ENCODE measurements at regions not wholly inside any gene's neighbourhood (a gene's known extent, or its start where the extent isn't known, plus 50 kb on each side); places are given as distances from the start of the nearest gene placed in this dataset.

DNA sequence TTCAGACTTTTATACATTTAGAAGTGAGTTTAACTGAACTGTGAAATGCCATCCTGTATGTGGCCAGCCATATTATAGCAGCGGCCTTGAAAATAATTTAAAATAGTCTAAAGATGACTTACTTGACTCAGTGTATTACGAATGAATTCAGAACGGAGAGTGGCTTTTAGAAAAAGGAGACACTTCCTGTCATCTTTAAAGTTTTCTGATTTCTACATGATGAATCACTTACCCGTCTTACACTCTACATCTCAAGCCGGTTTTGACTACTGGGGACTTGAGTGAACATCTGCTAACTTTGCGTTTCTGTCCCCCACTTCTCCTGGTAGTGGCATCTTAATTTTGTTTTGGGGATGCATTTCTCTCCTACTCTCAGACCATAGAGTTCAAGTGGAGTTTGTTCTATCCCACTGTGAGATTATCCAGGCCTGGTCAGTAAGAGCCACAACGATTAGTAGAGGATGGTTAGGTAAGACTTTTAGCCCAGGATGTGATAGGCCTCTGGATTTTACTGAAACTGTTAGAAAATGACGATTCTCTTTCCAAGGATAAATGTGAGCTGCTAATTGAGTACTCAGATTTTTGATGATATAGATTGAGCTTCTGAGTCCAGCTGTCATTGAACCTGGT lies 175.4 kb upstream of the CADPS start:
- Mint-ChIP-seq H3K27ac (ENCODE audit: unreplicated experiment) (peak overlapping the region; percentile 67), H3K27me3 (ENCODE audit: low read depth, unreplicated experiment) (no peaks in the 10 kb centered on the region), H3K9me3 (ENCODE audit: unreplicated experiment) (no peaks in the 10 kb centered on the region), H3K36me3 (ENCODE audit: low read depth, unreplicated experiment) (no peaks in the 10 kb centered on the region), H3K4me3 (ENCODE audit: unreplicated experiment) (peak overlapping the region; percentile 5), H3K4me1 (ENCODE audit: low read depth, unreplicated experiment) (peaks cover 32% of the 10 kb centered on the region)
- Histone ChIP-seq H3K27me3 (ENCODE audit: insufficient read depth, low read length) (no peaks in the 10 kb centered on the region), H3K79me2 (ENCODE audit: insufficient read depth, low read length) (no peaks in the 10 kb centered on the region), H2AFZ (ENCODE audit: low read depth, low read length) (no peak overlapping the region), H3K4me1 (ENCODE audit: insufficient read depth, low read length) (peaks cover 30% of the 10 kb centered on the region), H3K27ac (ENCODE audit: low read depth, low read length) (no peak overlapping the region), H3K36me3 (ENCODE audit: insufficient read depth, low read length) (no peaks in the 10 kb centered on the region), H3K4me2 (ENCODE audit: low read length) (peak overlapping the region; percentile 30), H3K4me3 (ENCODE audit: insufficient read depth, low read depth, low read length) (no peak overlapping the region), H4K20me1 (ENCODE audit: insufficient read depth, low read length) (no peaks in the 10 kb centered on the region), H3K9ac (ENCODE audit: low read length) (no peak overlapping the region), H3K9me3 (ENCODE audit: insufficient read depth, low read depth, low read length) (no peaks in the 10 kb centered on the region)
- TF ChIP-seq CTCF (IDR thresholded peaks at IDR 0.05; ENCODE audit: insufficient read depth, low read depth, low read length) (no peak), EZH2 (IDR thresholded peaks at IDR 0.05; ENCODE audit: insufficient read depth, low read length) (no peak)
- FAIRE-seq: peak; percentile 47
- DNase-seq (ENCODE audit: low read depth): peak; percentile 37

- Mint-ChIP-seq H3K9me3 (ENCODE audit: unreplicated experiment) (no peaks in the 10 kb centered on the region), H3K27me3 (ENCODE audit: low read depth, unreplicated experiment) (no peaks in the 10 kb centered on the region), H3K4me3 (ENCODE audit: unreplicated experiment) (no peak overlapping the region), H3K27ac (ENCODE audit: unreplicated experiment) (peak overlapping the region; percentile 48), H3K4me1 (ENCODE audit: low read depth, unreplicated experiment) (peaks cover 32% of the 10 kb centered on the region), H3K36me3 (ENCODE audit: low read depth, unreplicated experiment) (no peaks in the 10 kb centered on the region)
- DNase-seq (ENCODE audit: low read depth) (peak; percentile 97), FAIRE-seq (peak; percentile 55)
- Histone ChIP-seq H3K36me3 (ENCODE audit: insufficient read depth, low read length) (no peaks in the 10 kb centered on the region), H3K9me3 (ENCODE audit: insufficient read depth, low read depth, low read length) (no peaks in the 10 kb centered on the region), H3K27me3 (ENCODE audit: insufficient read depth, low read length) (no peaks in the 10 kb centered on the region), H3K9ac (ENCODE audit: low read length) (peak overlapping the region; percentile 44), H3K79me2 (ENCODE audit: insufficient read depth, low read length) (no peaks in the 10 kb centered on the region), H3K4me1 (ENCODE audit: insufficient read depth, low read length) (peaks cover 30% of the 10 kb centered on the region), H3K27ac (ENCODE audit: low read depth, low read length) (peak overlapping the region; percentile 68), H4K20me1 (ENCODE audit: insufficient read depth, low read length) (no peaks in the 10 kb centered on the region), H2AFZ (ENCODE audit: low read depth, low read length) (peak overlapping the region; percentile 43), H3K4me3 (ENCODE audit: insufficient read depth, low read depth, low read length) (peak overlapping the region; percentile 32), H3K4me2 (ENCODE audit: low read length) (peak overlapping the region; percentile 80)
- TF ChIP-seq CTCF (IDR thresholded peaks at IDR 0.05; ENCODE audit: insufficient read depth, low read depth, low read length) (no peak), EZH2 (IDR thresholded peaks at IDR 0.05; ENCODE audit: insufficient read depth, low read length) (no peak)
Observed at GRCh38 chr3:63051920-63052319, 176.7 kb upstream of the CADPS start.

DNA sequence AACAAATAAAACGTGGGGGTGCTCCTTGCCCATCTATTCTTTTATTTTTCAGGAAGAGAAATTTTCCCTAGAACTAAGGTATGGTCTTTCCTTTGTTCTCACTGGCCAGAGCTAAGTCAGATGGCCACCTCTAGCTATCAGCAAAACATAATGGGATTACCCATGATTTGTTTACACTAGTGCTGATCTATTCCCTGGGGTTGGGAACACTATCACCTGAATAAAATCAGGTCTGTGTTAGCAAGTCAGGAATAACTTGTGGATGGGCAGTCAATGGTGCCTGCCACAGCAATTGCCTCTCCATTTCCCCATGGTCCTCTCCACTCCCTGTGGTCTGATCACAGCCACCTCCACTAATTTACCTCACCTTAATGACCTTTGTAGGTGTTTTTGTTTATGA lies 181.7 kb upstream of the CADPS start:
- Histone ChIP-seq H3K9me3 (ENCODE audit: insufficient read depth, low read depth, low read length) (no peaks in the 10 kb centered on the region), H2AFZ (ENCODE audit: low read depth, low read length) (no peak overlapping the region), H3K4me1 (ENCODE audit: insufficient read depth, low read length) (peaks cover 8% of the 10 kb centered on the region), H3K36me3 (ENCODE audit: insufficient read depth, low read length) (no peaks in the 10 kb centered on the region), H4K20me1 (ENCODE audit: insufficient read depth, low read length) (no peaks in the 10 kb centered on the region), H3K27me3 (ENCODE audit: insufficient read depth, low read length) (no peaks in the 10 kb centered on the region), H3K27ac (ENCODE audit: low read depth, low read length) (no peak overlapping the region), H3K4me2 (ENCODE audit: low read length) (no peak overlapping the region), H3K4me3 (ENCODE audit: insufficient read depth, low read depth, low read length) (no peak overlapping the region), H3K9ac (ENCODE audit: low read length) (no peak overlapping the region), H3K79me2 (ENCODE audit: insufficient read depth, low read length) (no peaks in the 10 kb centered on the region)
- H3K27ac Mint-ChIP-seq (ENCODE audit: unreplicated experiment): no peak overlapping the region
- no peaks in the 10 kb centered on the region for H3K27me3 Mint-ChIP-seq (ENCODE audit: low read depth, unreplicated experiment)
- DNase-seq (ENCODE audit: low read depth) (no peak), FAIRE-seq (no peak)
- no peak for TF ChIP-seq EZH2 (IDR thresholded peaks at IDR 0.05; ENCODE audit: insufficient read depth, low read length)
- TF ChIP-seq CTCF (IDR thresholded peaks at IDR 0.05; ENCODE audit: insufficient read depth, low read depth, low read length): no peak
- no peaks in the 10 kb centered on the region for H3K9me3 Mint-ChIP-seq (ENCODE audit: unreplicated experiment)
- no peak overlapping the region for H3K4me3 Mint-ChIP-seq (ENCODE audit: unreplicated experiment)
- H3K36me3 Mint-ChIP-seq (ENCODE audit: low read depth, unreplicated experiment): no peaks in the 10 kb centered on the region
- H3K4me1 Mint-ChIP-seq (ENCODE audit: low read depth, unreplicated experiment): peaks cover 2% of the 10 kb centered on the region
